Neural crest cell (in vitro differentiated cells): ENCODE measurements at regions not wholly inside any gene's neighbourhood (a gene's known extent, or its start where the extent isn't known, plus 50 kb on each side); places are given as distances from the start of the nearest gene placed in this dataset.

ENCODE experiments used
- DNase-seq: peaks from one replicate; pipeline ENCODE4 v3.0.0; 2021; ENCODE audit warnings: low read depth, mixed read lengths, low spot score
- H3K27ac Mint-ChIP-seq: one replicate; pipeline ENCODE4 v1.8.0; 2021; ENCODE audit warnings: mild to moderate bottlenecking, mixed read lengths; ENCODE audit not compliant: unreplicated experiment
- H3K27me3 Mint-ChIP-seq: 2 replicates; pipeline ENCODE4 v1.8.0; 2021; ENCODE audit warnings: low read depth, mild to moderate bottlenecking, mixed read lengths
- H3K36me3 Mint-ChIP-seq: 2 replicates; pipeline ENCODE4 v1.8.0; 2021; ENCODE audit warnings: low read depth, mild to moderate bottlenecking, mixed read lengths
- H3K4me1 Mint-ChIP-seq: 2 replicates; pipeline ENCODE4 v1.8.0; 2021; ENCODE audit warnings: mixed read lengths
- H3K4me3 Mint-ChIP-seq: one replicate; pipeline ENCODE4 v1.8.0; 2021; ENCODE audit warnings: mild to moderate bottlenecking, mixed read lengths
- H3K9me3 Mint-ChIP-seq: 2 replicates; pipeline ENCODE4 v1.8.0; 2021; ENCODE audit warnings: mixed read lengths
- CTCF ChIP-seq: fragments of 200-600 bp; sonication (generic); conservative IDR thresholded peaks from 2 replicates; pipeline ENCODE4 v1.5.0; 2021; ENCODE audit warnings: antibody characterized with exemption, mild to moderate bottlenecking

- no peaks in the 10 kb centered on the region for H3K36me3 Mint-ChIP-seq
- H3K4me1 Mint-ChIP-seq: peaks cover 13% of the 10 kb centered on the region
- H3K4me3 Mint-ChIP-seq: no peak overlapping the region
- H3K27ac Mint-ChIP-seq: no peak overlapping the region
- no peak for TF ChIP-seq CTCF
- no peaks in the 10 kb centered on the region for H3K9me3 Mint-ChIP-seq
- no peak for DNase-seq
- no peaks in the 10 kb centered on the region for H3K27me3 Mint-ChIP-seq
Measured at GRCh38 chr13:50629497-50629896, 214.0 kb downstream of the DLEU7 start.

- Mint-ChIP-seq H3K4me1 (peaks cover 13% of the 10 kb centered on the region), H3K9me3 (no peaks in the 10 kb centered on the region), H3K36me3 (no peaks in the 10 kb centered on the region), H3K27me3 (no peaks in the 10 kb centered on the region), H3K4me3 (no peak overlapping the region), H3K27ac (no peak overlapping the region)
- TF ChIP-seq CTCF: no peak
- DNase-seq: no peak
Measured at GRCh38 chr13:50629966-50630365, 213.5 kb downstream of the DLEU7 start.

- Mint-ChIP-seq H3K36me3 (no peaks in the 10 kb centered on the region), H3K4me3 (no peak overlapping the region), H3K4me1 (peaks cover 21% of the 10 kb centered on the region), H3K27ac (no peak overlapping the region), H3K9me3 (peaks cover 2% of the 10 kb centered on the region), H3K27me3 (no peaks in the 10 kb centered on the region)
- TF ChIP-seq CTCF: no peak
- no peak for DNase-seq
Measured at GRCh38 chr13:50631041-50631440, 212.5 kb downstream of the DLEU7 start.

- Mint-ChIP-seq H3K4me1 (peaks cover 26% of the 10 kb centered on the region), H3K4me3 (no peak overlapping the region), H3K9me3 (peaks cover 5% of the 10 kb centered on the region), H3K27me3 (no peaks in the 10 kb centered on the region), H3K27ac (no peak overlapping the region), H3K36me3 (no peaks in the 10 kb centered on the region)
- DNase-seq: no peak
- TF ChIP-seq CTCF: no peak
Measured at GRCh38 chr13:50634339-50634738, 209.2 kb downstream of the DLEU7 start.

GRCh38 chr13:50635504-50635903 is 208.0 kb downstream of the DLEU7 start:
- Mint-ChIP-seq H3K4me1 (peaks cover 18% of the 10 kb centered on the region), H3K4me3 (no peak overlapping the region), H3K27me3 (no peaks in the 10 kb centered on the region), H3K9me3 (peaks cover 5% of the 10 kb centered on the region), H3K36me3 (no peaks in the 10 kb centered on the region), H3K27ac (no peak overlapping the region)
- DNase-seq: no peak
- no peak for TF ChIP-seq CTCF
